Cerebellar nuclear complex (tissue), 1 donor: ENCODE measurements at regions not wholly inside any gene's neighbourhood (a gene's known extent, or its start where the extent isn't known, plus 50 kb on each side); places are given as distances from the start of the nearest gene placed in this dataset.

Experiments used
- DNase-seq, 2 experiments: peaks; one replicate each; lab custom pipeline; 2025; lab: John Stamatoyannopoulos, UW

DNA sequence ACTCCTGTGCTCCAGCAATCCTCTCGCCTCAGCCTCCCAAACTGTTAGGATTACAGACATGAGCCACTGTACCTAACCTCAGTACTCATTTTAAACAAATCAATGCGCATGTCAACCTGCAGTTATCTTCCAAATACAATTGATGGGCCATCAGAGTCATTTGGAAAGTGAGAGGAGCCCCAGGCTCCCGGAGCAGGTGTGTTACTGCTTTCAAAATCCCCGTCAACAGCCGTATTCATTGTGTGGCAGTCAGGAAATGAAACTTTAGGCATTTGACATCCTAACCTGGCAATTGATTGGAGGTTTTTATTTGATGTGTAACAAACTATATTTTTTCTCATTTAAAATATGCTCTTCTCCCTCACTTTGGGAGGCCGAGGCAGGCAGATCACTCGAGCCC lies 623.6 kb upstream of the TENM3 start:
- DNase-seq = no peak

DNA sequence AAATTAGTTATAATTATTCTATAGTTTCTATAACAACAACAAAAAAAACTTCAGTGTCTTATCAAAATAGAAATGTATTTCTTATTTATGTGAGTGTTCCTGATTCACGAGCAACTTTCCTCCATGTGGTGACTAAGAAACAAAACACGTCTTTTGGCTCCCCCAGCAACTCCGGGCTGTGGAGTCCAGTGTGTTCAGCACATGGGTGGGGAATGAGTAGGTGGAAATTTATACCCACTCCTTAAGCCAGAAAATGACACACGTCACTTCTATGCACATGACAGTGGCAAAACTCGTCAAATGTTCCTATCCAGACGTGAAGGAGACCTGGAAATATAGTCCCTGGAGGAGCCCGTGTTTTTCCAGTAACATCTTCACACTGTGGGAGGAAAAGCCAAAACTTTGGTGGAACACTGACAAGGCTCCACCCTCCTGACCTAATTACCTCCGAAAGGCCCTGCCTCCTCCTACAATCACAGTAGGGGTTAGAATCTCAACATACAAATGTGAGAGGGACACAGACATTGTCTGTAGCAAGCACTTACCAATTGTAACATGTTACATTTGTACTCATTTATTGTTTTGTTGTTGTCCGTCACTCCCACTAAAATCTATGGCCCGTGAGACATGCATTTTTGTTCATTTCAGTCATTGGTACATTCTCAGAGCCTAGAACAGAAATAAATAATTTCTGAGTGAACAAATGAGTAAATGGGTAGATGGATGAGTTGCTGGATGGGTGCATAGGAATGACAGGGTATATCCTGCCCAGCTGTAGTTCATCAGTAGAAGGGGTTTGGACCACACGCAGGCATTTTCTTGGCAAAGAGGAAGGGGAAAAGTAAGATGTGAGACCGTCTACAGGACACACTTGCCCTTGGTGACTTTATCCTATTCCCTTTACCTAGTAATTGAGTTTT lies 605.8 kb upstream of the TENM3 start:
- DNase-seq = no peak

DNA sequence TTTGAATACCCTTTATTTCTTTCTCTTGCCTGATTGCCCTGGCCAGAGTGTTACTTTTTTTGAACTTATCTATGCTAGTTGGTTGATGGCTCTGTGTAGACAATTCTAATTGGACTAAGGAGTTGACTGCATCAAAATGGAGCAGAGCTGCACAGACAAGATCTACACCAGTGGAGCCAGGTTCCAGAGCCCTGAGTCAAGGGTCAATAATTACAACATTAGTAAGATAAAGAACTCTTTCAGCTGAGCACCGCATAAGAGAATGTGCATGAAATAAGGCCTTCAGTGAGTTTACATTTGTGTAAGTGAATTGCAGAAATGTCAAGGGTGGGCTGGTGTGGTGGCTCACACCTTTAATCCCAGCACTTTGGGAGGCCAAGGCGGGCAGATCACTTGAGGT lies 599.7 kb upstream of the TENM3 start:
- DNase-seq = no peak

DNA sequence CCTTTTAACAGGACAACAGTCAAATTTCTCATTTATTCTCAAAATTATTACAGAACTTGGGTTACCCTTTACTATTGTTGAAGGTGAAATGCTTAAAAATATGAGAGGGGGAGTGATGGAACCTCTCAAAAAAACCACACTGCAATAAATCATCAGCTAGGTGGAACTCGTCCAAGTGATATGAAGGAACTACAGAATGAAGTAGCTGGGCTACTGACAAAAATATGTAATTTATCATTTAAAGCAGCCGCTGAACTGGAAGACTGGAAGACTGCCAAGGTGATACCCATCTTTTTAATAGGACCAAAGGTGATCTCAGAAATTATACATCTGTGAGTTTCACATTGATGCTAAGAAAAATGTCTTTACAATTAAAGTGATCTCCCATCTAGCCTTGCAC lies 597.7 kb upstream of the TENM3 start:
- no peak for DNase-seq

DNA sequence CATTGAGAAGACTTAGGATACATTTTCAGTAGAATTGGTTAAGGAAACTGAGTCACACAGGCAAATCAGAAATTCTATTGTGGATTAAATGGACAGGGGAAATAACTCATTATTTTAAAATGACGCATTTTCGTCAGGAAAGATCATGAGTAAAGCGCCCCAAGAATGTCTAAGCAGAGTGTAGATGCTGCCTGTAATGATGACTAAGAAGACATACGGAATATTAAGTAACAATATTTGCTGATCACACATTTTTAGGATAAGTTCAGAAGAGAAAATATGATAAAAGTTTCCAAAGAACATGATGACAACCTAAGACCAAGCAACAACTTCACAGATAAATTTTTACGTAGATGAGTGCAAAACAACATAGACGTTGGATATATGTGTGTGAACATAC lies 596.3 kb upstream of the TENM3 start:
- no peak for DNase-seq

DNA sequence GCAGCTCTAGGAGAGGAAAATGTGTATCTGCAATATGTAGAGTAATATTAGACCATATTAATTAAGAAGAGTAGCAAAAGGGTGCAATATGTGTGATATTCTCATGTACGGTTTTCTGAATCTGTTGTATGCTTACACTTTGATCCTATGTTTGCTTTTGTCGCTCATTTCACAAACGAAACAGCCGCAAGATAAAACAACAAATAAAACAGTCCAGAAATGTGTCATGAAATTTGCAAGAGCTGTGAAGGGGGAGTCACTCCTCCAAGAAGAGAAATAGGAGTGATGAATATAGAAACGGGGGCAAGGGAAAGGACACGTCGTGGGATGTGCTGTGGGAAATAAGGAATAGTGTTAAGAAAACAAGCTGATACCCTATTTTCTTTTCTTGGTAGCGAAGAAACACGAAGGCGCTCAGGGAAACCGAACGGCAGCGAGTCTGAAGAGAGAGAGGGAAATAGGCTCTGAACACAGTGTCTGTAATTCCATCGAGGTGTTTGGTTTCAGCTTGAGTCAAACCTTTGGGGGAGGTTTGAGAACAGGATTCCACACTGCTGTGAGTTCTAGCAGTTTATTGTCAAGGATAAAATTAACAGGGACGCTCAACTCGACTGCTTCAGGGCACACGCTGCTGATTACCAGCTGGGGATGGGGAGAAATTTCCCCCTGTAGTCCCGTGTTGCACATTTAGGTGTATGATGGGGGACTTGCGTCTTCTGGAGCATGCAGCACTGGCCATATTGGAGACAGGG lies 595.6 kb upstream of the TENM3 start:
- DNase-seq = no peak

DNA sequence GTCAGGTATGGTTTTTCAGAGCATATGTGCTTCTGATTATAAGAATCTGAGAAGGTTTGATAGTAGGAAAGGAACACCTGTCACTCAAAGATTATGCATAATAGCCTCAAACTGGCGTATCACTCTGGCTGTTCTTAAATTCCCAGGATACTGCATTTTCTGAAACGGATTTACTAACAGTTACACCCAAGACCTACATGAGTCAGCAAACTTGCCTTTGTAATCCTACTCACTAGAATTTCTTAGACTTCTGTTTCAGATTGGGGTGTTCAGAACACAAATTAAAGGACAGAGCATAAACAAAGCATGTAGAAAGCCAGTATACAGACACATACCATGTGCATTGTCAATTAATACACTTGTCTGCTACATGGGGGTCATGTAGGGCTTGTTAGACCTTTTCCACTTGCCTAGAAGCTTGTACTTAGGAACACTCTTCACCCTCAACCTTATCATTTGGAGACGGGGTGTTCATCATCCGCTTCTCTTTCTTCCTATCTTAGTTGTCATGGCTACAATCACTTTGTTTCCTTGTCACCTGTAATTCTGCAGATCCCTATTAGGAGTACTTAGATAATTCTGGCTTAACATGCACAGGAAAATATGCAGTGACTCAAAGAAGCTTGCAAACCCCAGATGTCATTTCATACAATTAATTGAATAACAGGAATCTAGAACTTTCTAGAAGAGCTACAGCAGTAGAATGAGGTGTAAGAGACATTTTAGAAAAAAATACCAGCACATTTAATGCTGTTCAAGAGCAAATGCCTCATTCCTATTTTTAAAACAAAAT lies 593.0 kb upstream of the TENM3 start:
- no peak for DNase-seq

DNA sequence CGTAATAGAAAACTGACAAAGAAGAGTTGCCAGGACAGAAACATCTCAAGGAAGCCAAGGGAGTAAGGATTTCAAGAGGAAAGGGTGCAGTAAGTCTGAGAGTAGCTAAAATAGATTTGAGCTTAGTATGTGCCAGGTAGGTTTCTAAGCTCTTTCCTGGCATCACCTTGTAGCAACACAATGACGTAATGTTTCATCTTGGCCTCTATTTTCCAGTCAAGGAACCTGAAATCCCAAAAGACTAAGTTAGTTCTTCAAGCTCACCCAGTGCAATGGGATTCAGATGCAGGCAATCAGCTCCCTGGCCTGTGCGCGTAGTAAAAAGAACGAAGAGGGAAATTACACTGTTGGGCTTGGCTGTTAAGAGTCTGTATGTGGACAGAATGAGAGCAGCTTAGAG lies 586.5 kb upstream of the TENM3 start:
- DNase-seq = no peak

DNA sequence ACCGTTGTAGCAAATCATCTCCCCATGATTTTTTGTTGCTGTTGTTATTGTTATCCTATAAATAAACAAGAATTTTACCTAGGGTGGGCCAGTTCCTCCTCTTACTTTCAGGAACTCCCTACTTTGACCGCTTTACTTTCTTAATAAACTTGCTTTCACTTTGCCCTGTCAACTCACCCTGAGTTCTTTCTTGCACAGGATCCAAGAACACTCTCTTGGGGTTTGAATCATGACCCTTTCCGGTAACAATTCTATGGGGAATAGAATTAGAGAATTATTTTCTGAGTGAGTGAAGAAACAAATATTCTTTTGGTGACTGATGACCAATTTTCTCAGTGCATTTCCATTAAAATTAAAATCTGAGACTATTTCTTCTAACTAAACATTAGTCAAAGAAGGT lies 584.0 kb upstream of the TENM3 start:
- DNase-seq = no peak

DNA sequence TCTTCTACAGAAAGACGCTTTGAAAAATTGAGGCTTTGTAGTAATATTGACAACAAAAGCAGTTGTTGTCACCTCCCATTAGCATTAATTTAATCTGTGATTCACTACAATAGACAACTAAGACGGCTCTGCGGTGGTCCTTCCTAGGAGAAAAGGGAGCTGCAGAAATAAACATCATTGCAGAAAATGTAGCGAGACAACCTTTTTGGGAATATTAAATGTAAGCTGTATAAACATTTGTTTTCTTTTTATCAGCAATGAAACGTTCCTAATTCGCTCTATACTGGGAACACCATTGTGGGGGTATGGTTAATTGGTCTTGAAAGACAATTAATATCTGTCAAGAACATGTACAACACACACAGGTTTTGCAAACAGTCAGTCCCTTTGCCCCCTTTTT lies 583.3 kb upstream of the TENM3 start:
- DNase-seq = no peak

DNA sequence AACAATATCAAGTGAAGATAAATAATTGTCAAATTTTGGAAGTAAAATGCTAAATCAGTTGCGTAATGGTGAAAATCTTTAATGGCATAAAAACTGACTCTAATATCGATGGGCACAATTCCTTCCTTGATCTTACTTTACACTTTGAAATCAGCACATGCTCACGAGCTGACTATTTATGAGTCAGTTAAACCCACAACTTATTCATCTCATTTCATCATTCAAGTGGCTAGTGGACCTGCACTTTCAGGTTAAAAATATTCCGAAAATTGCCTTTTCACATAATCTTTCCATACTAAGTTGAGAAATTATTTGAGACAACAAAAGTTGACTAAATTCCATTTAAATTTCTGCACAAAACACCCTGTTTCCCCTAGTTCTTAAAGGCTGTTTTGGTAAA lies 582.1 kb upstream of the TENM3 start:
- DNase-seq = no peak

DNA sequence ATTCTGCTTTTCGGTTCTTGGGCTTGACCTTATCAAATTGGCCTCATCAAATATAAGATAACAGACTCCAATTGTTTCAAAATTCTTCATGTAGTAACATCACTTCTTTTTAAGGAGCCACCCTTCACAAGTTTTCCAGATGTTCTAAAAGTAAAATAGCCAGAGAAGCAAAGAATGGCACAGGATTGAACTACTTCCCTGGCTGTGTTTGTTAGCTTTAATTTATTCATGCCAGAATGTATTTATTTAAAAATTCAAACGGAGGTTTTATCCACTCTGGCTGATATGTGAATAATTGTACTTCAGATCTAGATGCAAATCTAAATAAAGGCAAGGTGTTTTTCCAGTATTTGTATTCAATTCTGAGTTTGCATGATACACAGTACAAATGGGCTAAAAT lies 581.3 kb upstream of the TENM3 start:
- DNase-seq = no peak

DNA sequence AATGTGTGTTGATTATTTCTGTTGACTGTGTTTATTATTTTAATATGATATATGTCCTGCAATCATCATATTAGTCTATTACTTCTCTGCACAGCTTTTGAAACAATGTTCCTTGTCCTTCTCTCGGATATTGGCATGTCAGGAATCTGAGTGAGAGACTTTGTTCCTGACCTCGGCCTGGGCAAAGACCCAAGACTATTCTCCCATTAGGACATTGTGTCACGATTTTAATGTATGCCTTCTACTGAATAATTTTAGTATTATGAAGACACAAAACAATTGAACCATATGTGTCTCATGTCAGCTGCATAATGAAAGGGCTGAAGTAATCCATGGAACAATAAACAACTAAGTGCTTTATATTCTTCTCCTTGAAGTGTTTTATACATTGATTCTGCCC lies 580.8 kb upstream of the TENM3 start:
- no peak for DNase-seq

DNA sequence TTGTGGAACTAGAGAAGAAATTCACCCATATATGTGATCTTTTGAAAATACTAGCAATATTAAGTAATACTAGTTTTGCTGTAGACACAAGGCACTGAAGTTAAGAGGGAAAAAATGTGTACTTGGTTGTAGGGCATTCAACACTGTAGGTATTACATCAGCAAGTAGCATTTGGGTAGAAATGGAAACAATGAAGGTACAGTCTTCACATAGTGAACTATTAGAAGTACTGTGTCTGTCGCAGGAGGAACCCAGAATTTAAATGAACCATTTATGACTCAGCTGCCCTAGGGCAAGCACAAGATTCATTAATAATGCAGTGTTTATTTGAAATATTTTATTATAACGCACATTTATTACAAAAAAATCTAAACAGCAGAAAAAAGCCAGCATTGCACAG lies 572.7 kb upstream of the TENM3 start:
- no peak for DNase-seq

DNA sequence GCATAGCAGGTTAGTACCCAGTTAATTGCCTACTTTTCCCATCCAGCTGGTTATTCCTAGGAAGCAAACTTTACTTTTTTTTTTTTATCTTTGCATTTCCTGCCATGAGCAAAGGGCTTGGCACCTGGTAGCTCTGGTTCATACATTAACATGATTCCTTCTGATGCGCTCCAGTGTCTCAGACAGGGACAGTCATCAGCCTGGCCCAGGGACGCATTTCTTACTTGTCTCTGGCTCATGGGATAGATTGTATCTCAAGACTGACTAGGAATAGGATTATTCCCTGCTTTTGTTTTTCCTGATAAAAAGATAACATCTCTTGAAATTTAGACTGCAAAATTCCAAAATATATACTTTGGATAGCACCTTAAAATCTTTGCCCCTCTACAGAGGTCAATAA lies 571.5 kb upstream of the TENM3 start:
- DNase-seq = no peak

DNA sequence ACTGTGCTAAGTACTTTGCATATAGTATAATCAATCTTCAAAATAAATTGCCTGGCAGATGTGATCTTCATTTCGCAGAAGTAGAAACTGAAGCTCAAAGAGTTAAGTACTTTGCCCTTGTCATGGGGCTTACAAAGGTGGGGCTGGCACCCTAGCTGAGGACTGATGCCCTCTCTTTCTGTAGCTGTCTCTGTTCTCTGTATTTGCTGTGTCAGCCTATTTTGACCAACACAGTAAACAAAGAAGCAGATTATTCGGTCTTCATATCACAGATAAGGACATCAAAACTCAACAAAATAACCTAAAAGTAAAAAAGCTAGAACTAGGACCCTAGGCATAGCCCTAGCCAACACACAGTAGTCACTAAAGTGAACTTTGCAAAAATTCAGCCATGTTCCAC lies 570.5 kb upstream of the TENM3 start:
- DNase-seq = no peak

DNA sequence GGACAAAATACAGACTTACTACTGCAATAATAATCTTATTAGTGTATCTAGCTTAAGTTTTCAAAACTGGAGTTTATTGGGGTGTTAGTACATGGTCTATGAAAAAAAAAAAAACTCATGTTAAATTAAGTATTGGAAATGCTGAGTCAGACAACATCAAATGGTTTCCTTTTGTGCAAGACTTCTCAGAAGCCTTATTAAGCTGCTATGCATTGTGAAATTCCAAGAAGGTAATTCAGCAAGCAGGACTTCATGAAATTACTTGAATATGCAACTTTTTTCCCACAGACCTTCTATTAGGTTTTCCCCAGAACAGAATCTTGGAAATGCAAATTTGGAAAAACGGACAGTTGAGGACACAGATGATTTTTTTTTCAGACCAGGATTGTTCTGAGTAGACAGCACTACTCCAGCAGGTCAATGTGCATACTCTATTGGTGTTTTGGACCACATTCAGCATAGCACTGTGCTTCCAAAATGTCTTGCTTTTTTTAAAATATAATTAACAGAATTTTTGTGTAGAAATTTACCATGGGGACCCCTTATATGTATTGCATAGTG lies 568.8 kb upstream of the TENM3 start:
- DNase-seq = no peak

DNA sequence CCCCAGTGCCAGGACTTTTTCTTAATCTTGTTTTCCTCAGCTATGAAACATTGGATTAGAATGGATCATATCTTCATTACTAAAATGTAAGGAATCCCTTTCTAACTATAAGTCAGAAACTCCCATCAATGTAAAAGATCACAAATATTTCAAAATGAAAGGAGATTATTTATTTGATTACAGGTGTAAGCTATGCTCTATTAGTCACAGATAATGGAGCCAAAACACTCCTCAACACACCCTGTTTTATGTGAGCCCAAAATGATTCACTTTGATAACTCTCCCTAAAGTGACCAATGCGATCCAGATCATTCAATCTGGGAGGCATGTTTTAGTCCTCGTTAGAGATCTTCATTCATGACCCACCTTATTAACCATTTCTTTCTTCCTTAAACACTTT lies 566.7 kb upstream of the TENM3 start:
- no peak for DNase-seq

DNA sequence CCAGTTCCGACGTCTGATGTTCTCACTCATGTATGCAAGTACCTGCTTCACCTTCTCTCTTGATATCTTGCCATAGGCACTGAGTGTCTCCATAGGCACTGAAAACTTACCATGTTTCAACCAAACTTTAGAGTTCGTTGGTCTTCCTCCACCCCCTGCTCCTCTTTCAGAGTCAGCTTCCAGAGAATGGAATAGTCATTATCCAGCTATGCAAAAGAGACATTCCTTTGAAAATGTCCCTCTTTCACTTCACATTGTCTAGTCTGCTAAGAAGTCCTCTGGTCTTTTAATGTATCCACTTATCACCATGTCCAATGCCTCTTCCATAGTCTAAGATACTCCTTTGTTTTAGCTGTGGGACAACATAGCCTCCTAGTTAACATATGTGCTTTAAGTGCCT lies 566.0 kb upstream of the TENM3 start:
- DNase-seq = no peak

DNA sequence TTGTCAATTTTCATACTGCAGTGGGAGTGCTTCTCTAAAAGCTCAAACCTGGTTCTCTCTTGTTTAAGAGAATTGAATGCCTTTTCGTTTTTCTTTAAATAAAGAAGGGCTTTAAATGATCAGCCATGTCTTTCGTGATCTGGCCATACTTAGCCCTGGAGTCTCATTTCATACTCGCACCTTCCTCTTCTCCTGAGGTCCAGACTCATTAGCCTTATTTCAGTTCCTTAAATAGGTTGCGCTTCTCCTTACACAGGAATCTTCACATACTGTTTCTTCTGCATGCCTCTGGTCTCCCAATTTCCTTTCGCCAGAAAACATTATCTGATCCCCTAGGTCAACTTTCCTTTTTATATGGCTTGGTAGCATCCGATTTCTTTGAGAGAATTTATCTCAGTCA lies 565.6 kb upstream of the TENM3 start:
- no peak for DNase-seq

DNA sequence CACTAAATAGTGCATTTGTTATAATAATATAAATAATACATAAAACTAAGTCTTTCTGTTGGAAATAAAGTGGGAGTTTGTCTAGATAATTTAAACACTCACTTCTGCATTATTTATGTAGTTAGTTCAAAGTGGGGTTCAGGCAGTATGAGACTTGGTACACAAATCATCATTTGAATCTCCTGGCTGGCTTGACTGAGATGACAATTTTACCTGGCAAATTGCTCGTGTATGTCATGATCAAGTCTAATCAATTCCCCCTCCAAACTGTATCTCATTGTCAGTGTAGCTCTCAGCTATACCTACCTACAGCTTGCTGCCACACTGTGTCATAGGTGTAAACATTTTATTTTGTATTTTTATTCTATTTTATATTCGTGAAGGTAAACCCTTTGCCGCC lies 563.4 kb upstream of the TENM3 start:
- DNase-seq = no peak

DNA sequence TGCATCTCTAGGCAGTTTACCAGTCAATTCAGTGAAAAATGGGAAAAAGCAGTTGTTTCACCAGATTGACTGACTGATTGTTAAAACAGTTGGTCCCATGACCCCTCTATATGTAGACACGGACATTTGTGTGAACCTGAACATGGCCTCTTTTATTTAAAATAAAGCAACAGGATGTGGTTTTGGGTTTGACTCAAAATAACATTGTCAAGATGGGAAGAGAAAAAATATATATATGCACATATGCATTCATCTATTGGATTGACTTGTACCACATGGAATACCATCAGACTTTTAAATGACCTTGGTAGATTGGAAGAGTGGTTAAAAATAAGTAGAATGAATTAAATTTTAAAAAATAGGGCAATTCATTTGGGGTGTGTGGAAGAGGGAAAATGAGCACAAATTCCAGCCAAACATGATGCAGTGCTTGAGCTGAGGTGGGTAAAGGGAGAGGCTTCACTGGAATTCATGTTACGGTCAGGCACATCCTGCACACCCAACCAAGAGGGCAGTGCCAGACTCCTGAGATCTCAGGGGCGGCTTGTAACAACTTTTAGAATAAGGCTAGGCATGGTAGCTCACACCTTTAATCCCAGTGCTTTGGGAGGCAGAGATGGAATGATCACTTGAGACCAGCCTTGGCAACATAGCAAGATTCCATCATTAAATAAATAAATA lies 560.7 kb upstream of the TENM3 start:
- DNase-seq = no peak
